SU-DHL-6 (cell line): ENCODE measurements at regions not wholly inside any gene's neighbourhood (a gene's known extent, or its start where the extent isn't known, plus 50 kb on each side); places are given as distances from the start of the nearest gene placed in this dataset.

ENCODE experiments used
- H2AFZ ChIP-seq: fragments of 200-600 bp; sonication (generic); 2 replicates; pipeline ENCODE4 v1.6.1; 2014; ENCODE audit warnings: low read depth, mild to moderate bottlenecking, moderate library complexity, mixed read lengths, antibody characterized with exemption, low read length; ENCODE audit not compliant: severe bottlenecking
- H3F3A ChIP-seq: fragments of 200-600 bp; shearing (Covaris generic); 2 replicates; pipeline ENCODE4 v1.6.0; 2016; ENCODE audit warnings: antibody characterized with exemption, mild to moderate bottlenecking; ENCODE audit not compliant: insufficient read depth
- H3K27ac ChIP-seq: fragments of 200-600 bp; sonication (generic); 2 replicates; pipeline ENCODE4 v1.5.1; 2016; ENCODE audit warnings: low read depth, mild to moderate bottlenecking, low read length, moderate library complexity, mixed read lengths
- H3K27me3 ChIP-seq: fragments of 200-600 bp; sonication (generic), shearing (Covaris generic); 2 replicates; pipeline ENCODE4 v1.6.0; 2014; ENCODE audit warnings: mild to moderate bottlenecking, low read length
- H3K36me3 ChIP-seq: fragments of 200-600 bp; sonication (generic); 2 replicates; pipeline ENCODE4 v1.6.1; 2014; ENCODE audit warnings: mild to moderate bottlenecking, low read length, mixed read lengths
- H3K4me2 ChIP-seq: fragments of 300-600, 200-600 bp; shearing (Covaris generic), sonication (generic); 2 replicates; pipeline ENCODE4 v1.6.0; 2014; ENCODE audit warnings: low read length, low read depth, mild to moderate bottlenecking; ENCODE audit not compliant: poor library complexity, severe bottlenecking
- H3K4me3 ChIP-seq: fragments of 200-600 bp; sonication (generic); 2 replicates; pipeline ENCODE4 v1.5.1; 2014; ENCODE audit warnings: antibody characterized with exemption, low read length, mild to moderate bottlenecking, mixed read lengths; ENCODE audit not compliant: insufficient read depth, poor library complexity, severe bottlenecking
- H3K79me2 ChIP-seq: fragments of 200-600 bp; sonication (generic); 2 replicates; pipeline ENCODE4 v1.6.1; 2014; ENCODE audit warnings: mild to moderate bottlenecking, low read length, moderate library complexity; ENCODE audit not compliant: insufficient read depth
- H3K9ac ChIP-seq: fragments of 200-600 bp; sonication (generic); 2 replicates; pipeline ENCODE4 v1.7.0; 2014; ENCODE audit warnings: mild to moderate bottlenecking, low read length
- H3K9me2 ChIP-seq: fragments of 200-600 bp; sonication (generic); replicated peaks from 2 replicates; pipeline ENCODE4 v1.6.1; 2014; ENCODE audit warnings: low read length; ENCODE audit not compliant: insufficient read depth
- H3K9me3 ChIP-seq: fragments of 200-600 bp; sonication (generic); 2 replicates; pipeline ENCODE4 v1.6.1; 2014; ENCODE audit warnings: low read length, mixed read lengths; ENCODE audit not compliant: insufficient read depth
- H4K20me1 ChIP-seq: fragments of 200-600 bp; sonication (generic); 2 replicates; pipeline ENCODE4 v1.6.1; 2014; ENCODE audit warnings: low read depth, mild to moderate bottlenecking, antibody characterized with exemption, low read length, moderate library complexity, mixed read lengths
- CTCF ChIP-seq: fragments of 200-600 bp; sonication (generic); IDR thresholded peaks from one replicate; pipeline ENCODE4 v1.5.1; 2017; ENCODE audit warnings: antibody characterized with exemption, mild to moderate bottlenecking, low read length, moderate library complexity; ENCODE audit not compliant: insufficient read depth, poor library complexity, severe bottlenecking
- EZH2phosphoT487 ChIP-seq: fragments of 200-600 bp; sonication (generic), shearing (Covaris generic); conservative IDR thresholded peaks from 2 replicates; pipeline ENCODE4 v1.6.1; 2018; ENCODE audit warnings: mild to moderate bottlenecking, antibody characterized with exemption, low read length, moderate library complexity, mixed read lengths

DNA sequence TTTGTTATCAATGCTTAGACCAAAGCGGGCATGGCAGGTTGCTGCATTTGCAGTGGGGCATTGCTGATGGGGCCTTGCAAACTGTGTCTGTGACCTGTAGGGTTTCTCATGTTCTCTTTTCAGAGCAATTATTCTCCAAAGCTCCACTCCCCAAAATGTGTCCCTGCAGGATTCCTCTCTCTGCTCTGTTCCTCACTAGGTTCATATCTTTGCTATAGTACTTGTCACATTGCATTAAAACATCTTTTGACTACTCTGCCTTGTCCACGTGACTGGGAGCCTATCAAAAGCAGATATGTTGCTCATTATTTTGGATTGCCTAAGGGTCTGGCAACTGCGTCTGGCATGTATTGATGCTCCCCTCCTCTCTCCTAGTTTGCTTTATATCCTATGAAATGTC is 177.7 kb upstream of the MID1 start:
- no peaks in the 10 kb centered on the region for H3F3A ChIP-seq
- no peaks in the 10 kb centered on the region for H3K36me3 ChIP-seq
- no peak overlapping the region for H2AFZ ChIP-seq
- TF ChIP-seq CTCF = no peak
- TF ChIP-seq EZH2phosphoT487 = no peak
- no peak overlapping the region for H3K27ac ChIP-seq
- H3K9ac ChIP-seq = no peak overlapping the region
- H4K20me1 ChIP-seq = no peaks in the 10 kb centered on the region
- no peak overlapping the region for H3K4me3 ChIP-seq
- H3K9me3 ChIP-seq = no peaks in the 10 kb centered on the region
- no peak overlapping the region for H3K4me2 ChIP-seq
- no peaks in the 10 kb centered on the region for H3K79me2 ChIP-seq
- H3K27me3 ChIP-seq = no peaks in the 10 kb centered on the region
- H3K9me2 ChIP-seq = no peaks in the 10 kb centered on the region

GRCh38 chrX:10800796-10801195 is 180.4 kb upstream of the MID1 start:
- H2AFZ ChIP-seq = no peak overlapping the region
- H3K79me2 ChIP-seq = no peaks in the 10 kb centered on the region
- no peaks in the 10 kb centered on the region for H4K20me1 ChIP-seq
- H3K27me3 ChIP-seq = no peaks in the 10 kb centered on the region
- H3K9me2 ChIP-seq = no peaks in the 10 kb centered on the region
- no peaks in the 10 kb centered on the region for H3K36me3 ChIP-seq
- no peak overlapping the region for H3K4me3 ChIP-seq
- no peaks in the 10 kb centered on the region for H3K9me3 ChIP-seq
- no peaks in the 10 kb centered on the region for H3F3A ChIP-seq
- no peak overlapping the region for H3K9ac ChIP-seq
- no peak overlapping the region for H3K27ac ChIP-seq
- H3K4me2 ChIP-seq = no peak overlapping the region
- no peak for TF ChIP-seq CTCF
- no peak for TF ChIP-seq EZH2phosphoT487

DNA sequence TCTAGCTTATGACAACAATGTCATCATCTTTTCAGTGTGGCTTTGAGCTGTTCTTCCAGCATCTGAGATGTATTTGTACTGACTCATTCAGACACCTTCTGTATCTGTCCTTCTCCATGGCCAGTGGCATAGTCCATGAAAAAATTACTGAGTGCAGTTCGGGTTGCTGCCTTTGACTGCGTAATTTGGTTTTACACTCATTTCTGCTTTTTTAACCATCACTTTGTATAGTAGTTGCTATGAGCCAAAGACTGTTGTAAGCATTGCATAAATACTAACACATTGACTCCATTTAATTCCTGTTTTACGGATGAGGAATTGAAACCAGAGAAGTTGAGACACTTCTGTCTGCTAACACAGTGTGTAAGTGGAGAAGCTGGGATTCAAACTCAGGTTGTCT is 190.7 kb upstream of the MID1 start:
- H3K9me2 ChIP-seq = no peaks in the 10 kb centered on the region
- H3K27ac ChIP-seq = no peak overlapping the region
- H3K79me2 ChIP-seq = no peaks in the 10 kb centered on the region
- no peak overlapping the region for H3K4me3 ChIP-seq
- no peaks in the 10 kb centered on the region for H3K36me3 ChIP-seq
- H3K27me3 ChIP-seq = no peaks in the 10 kb centered on the region
- H3K9ac ChIP-seq = no peak overlapping the region
- no peak overlapping the region for H2AFZ ChIP-seq
- no peaks in the 10 kb centered on the region for H3K9me3 ChIP-seq
- TF ChIP-seq EZH2phosphoT487 (no peak), CTCF (no peak)
- H3K4me2 ChIP-seq = no peak overlapping the region
- no peaks in the 10 kb centered on the region for H3F3A ChIP-seq
- no peaks in the 10 kb centered on the region for H4K20me1 ChIP-seq

- H3K36me3 ChIP-seq = no peaks in the 10 kb centered on the region
- H3K4me3 ChIP-seq = no peak overlapping the region
- no peaks in the 10 kb centered on the region for H3F3A ChIP-seq
- no peaks in the 10 kb centered on the region for H4K20me1 ChIP-seq
- no peak overlapping the region for H3K27ac ChIP-seq
- TF ChIP-seq EZH2phosphoT487 (no peak), CTCF (no peak)
- H3K27me3 ChIP-seq = no peaks in the 10 kb centered on the region
- H3K9ac ChIP-seq = no peak overlapping the region
- H3K9me2 ChIP-seq = no peaks in the 10 kb centered on the region
- H2AFZ ChIP-seq = no peak overlapping the region
- H3K9me3 ChIP-seq = no peaks in the 10 kb centered on the region
- no peak overlapping the region for H3K4me2 ChIP-seq
- no peaks in the 10 kb centered on the region for H3K79me2 ChIP-seq
These were observed 193.4 kb upstream of the MID1 start for GRCh38 chrX:10813761-10814160.
